A673 (cell line): ENCODE measurements at regions not wholly inside any gene's neighbourhood (a gene's known extent, or its start where the extent isn't known, plus 50 kb on each side); places are given as distances from the start of the nearest gene placed in this dataset.

ENCODE experiments used
- CTCF ChIP-seq: fragments of 300-800, 200-600 bp; sonication (generic); conservative IDR thresholded peaks from 2 replicates; pipeline ENCODE4 v1.5.1; 2017; ENCODE audit warnings: low read depth, mild to moderate bottlenecking, antibody characterized with exemption, low read length, moderate library complexity, mixed read lengths
- EZH2 ChIP-seq: fragments of 200-600 bp; sonication (generic); IDR thresholded peaks from 2 replicates; pipeline ENCODE4 v1.6.1; 2017; ENCODE audit warnings: borderline replicate concordance, low read depth, mild to moderate bottlenecking, mixed read lengths, antibody characterized with exemption, low read length; ENCODE audit not compliant: poor library complexity, severe bottlenecking

DNA sequence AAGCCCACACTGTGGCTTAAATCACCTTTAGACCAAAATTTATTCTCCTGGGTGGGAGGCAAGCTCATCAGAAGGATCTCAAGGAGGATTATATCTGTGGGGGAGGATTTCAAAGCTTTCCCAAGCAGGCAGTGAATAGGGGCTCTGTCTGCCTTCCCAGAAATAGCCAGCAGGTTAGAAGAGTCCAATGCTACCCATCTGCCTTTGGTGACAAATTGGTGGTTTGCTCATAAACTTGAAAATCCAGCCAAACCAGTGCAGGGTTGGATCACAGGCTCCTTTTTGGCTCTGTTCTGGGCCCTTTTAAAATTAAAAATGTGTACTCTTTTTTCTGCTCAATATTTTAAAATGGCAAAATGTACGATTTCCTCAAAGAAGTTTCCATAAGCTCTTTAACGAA, 118.9 kb upstream of the ZC3H11B start:
- TF ChIP-seq CTCF: no peak
- no peak for TF ChIP-seq EZH2
